PC-3 (cell line): ENCODE measurements at regions not wholly inside any gene's neighbourhood (a gene's known extent, or its start where the extent isn't known, plus 50 kb on each side); places are given as distances from the start of the nearest gene placed in this dataset.

Experiments used
- ATAC-seq: fragments of 200-7000 bp; cut with Tn5 transposase; 2 replicates; pipeline ENCODE4 v1.9.1; 2020; ENCODE audit warnings: mild to moderate bottlenecking, moderate library complexity
- BruUV-seq: library from RNA; stranded (reverse); fragments of 400-500 nt; replicated peaks from 2 replicates; lab custom pipeline; 2021; lab: Mats Ljungman, UMichigan
- CTCF ChIA-PET: fragments of 300-600 bp; sonication (Branson Sonifier 250); formaldehyde crosslinking; loops from one replicate; lab custom pipeline; 2022; ENCODE audit warnings: antibody characterized with exemption; lab: Charles Lee
- POLR2A ChIA-PET: fragments of 300-600 bp; sonication (Branson Sonifier 250); formaldehyde crosslinking; loops from one replicate; lab custom pipeline; 2022; ENCODE audit warnings: antibody characterized with exemption; ENCODE audit not compliant: unreplicated experiment; lab: Charles Lee
- DNase-seq: peaks from one replicate; pipeline ENCODE4 v3.0.0-alpha.2; 2015
- H2AFZ ChIP-seq: fragments of 300-600 bp; sonication (generic); 2 replicates; pipeline ENCODE4 v1.6.0; 2016; ENCODE audit warnings: antibody characterized with exemption, low read length
- H3F3A ChIP-seq: fragments of 300-600 bp; sonication (generic); one replicate; pipeline ENCODE4 v1.6.0; 2017; ENCODE audit warnings: antibody characterized with exemption, low read length, control low read depth, mild to moderate bottlenecking; ENCODE audit not compliant: unreplicated experiment
- H3K27ac ChIP-seq: fragments of 300-600 bp; sonication (generic); 2 replicates; pipeline ENCODE4 v1.5.1; 2016; ENCODE audit warnings: mild to moderate bottlenecking, low read length
- H3K27me3 ChIP-seq: fragments of 300-600 bp; sonication (generic); 2 replicates; pipeline ENCODE4 v1.6.1; 2016; ENCODE audit warnings: low read length, mixed read lengths
- H3K36me3 ChIP-seq: fragments of 300-600 bp; sonication (generic); 2 replicates; pipeline ENCODE4 v1.6.1; 2016; ENCODE audit warnings: low read depth, mixed run types, low read length, mixed read lengths
- H3K4me1 ChIP-seq: fragments of 300-600 bp; sonication (generic); 2 replicates; pipeline ENCODE4 v1.5.1; 2016; ENCODE audit warnings: low read length; ENCODE audit not compliant: insufficient read depth
- H3K4me2 ChIP-seq: fragments of 300-600 bp; sonication (generic); 2 replicates; pipeline ENCODE4 v1.6.0; 2016; ENCODE audit warnings: low read length
- H3K4me3 ChIP-seq: fragments of 300-600 bp; sonication (generic); 2 replicates; pipeline ENCODE4 v1.5.1; 2016; ENCODE audit warnings: mild to moderate bottlenecking, low read length, mixed read lengths
- H3K79me2 ChIP-seq: fragments of 300-600 bp; sonication (generic); 2 replicates; pipeline ENCODE4 v1.6.1; 2017; ENCODE audit warnings: low read length, mixed read lengths
- H3K9ac ChIP-seq: fragments of 300-600 bp; sonication (generic); 2 replicates; pipeline ENCODE4 v1.6.0; 2016; ENCODE audit warnings: mild to moderate bottlenecking, low read length
- H3K9me2 ChIP-seq: fragments of 300-600 bp; sonication (generic); replicated peaks from 2 replicates; pipeline ENCODE4 v1.6.1; 2016; ENCODE audit warnings: mixed run types, low read length, mixed read lengths
- H3K9me3 ChIP-seq: fragments of 300-600 bp; sonication (generic); 2 replicates; pipeline ENCODE4 v1.6.1; 2016; ENCODE audit warnings: low read length, mixed read lengths
- H4K20me1 ChIP-seq: fragments of 300-600 bp; sonication (generic); 2 replicates; pipeline ENCODE4 v1.6.1; 2016; ENCODE audit warnings: low read length, mixed read lengths
- CTCF ChIP-seq: fragments of 300-600 bp; sonication (generic); conservative IDR thresholded peaks from 2 replicates; pipeline ENCODE4 v1.5.1; 2017; ENCODE audit warnings: antibody characterized with exemption, low read depth, mild to moderate bottlenecking, low read length
- EZH2 ChIP-seq: fragments of 300-600 bp; sonication (generic); IDR thresholded peaks from one replicate; pipeline ENCODE4 v1.6.1; 2017; ENCODE audit warnings: antibody characterized with exemption, mild to moderate bottlenecking, low read length; ENCODE audit not compliant: unreplicated experiment
- EZH2phosphoT487 ChIP-seq: fragments of 300-600 bp; sonication (generic); IDR thresholded peaks from 2 replicates; pipeline ENCODE4 v1.6.1; 2018; ENCODE audit warnings: mild to moderate bottlenecking, antibody characterized with exemption, low read length, borderline replicate concordance
- intact Hi-C: fragments of 100-400 bp; cut with micrococcal nuclease; formaldehyde crosslinking; loops from 2 replicates; pipeline ENCODE4 v1.9.0; 2023

GRCh38 chr1:29708796-29709703, 472.7 kb downstream of the PTPRU start:
- H2AFZ ChIP-seq: peak overlapping the region; percentile 25
- H3K9me2 ChIP-seq: no peaks in the 10 kb centered on the region
- TSS peak; percentile 55 for BruUV-seq
- H4K20me1 ChIP-seq: no peaks in the 10 kb centered on the region
- no peaks in the 10 kb centered on the region for H3K27me3 ChIP-seq
- ATAC-seq (peak; percentile 68), DNase-seq (peak; percentile 93)
- peaks cover 52% of the 10 kb centered on the region for H3K4me1 ChIP-seq
- no peaks in the 10 kb centered on the region for H3K79me2 ChIP-seq
- no peaks in the 10 kb centered on the region for H3K36me3 ChIP-seq
- intact Hi-C loops: loop anchor here (2.0 to 5.0 kb wide), 7 partner anchors 70 to 998 kb away; partner anchors contain the start of gene PTPRU
- peak overlapping the region; percentile 65 for H3K4me2 ChIP-seq
- peaks cover 16% of the 10 kb centered on the region for H3F3A ChIP-seq
- CTCF ChIA-PET: interaction anchor here (0.7 to 1.4 kb wide), 6 partner anchors 11 to 1071 kb away, joined by 3 to 10 read pairs (median 4); no protein-coding TSS in a partner anchor
- H3K4me3 ChIP-seq: peak overlapping the region; percentile 14; the same call in 1 of the 2 replicates
- peak overlapping the region; percentile 74 for H3K9ac ChIP-seq
- TF ChIP-seq EZH2 (no peak), EZH2phosphoT487 (no peak), CTCF (no peak)
- peak overlapping the region; percentile 98 for H3K27ac ChIP-seq
- H3K9me3 ChIP-seq: no peaks in the 10 kb centered on the region
- POLR2A ChIA-PET: no interaction called here

DNA sequence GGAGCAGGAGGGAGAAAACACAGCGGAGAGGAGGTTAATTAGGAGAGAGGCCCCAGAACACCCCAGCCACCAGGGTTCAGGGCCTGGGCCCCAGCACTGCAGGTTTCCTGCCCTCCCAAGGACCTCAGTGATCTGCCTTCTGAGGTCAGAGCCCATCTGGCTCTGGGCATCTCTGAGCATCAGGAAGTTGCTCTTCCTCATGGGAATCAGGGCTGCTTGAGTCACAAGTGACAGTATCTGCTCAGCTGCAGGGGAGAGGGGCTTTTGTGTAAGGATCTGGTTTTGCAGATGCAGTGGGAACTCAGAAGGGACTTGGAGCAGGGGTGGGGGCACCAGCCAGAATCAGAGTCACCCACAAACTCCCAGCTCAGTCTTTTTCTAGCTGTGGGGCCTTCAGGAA, 472.1 kb downstream of the PTPRU start:
- Histone ChIP-seq H4K20me1 (no peaks in the 10 kb centered on the region), H3K9ac (peak overlapping the region; percentile 74), H3K36me3 (no peaks in the 10 kb centered on the region), H3K9me3 (no peaks in the 10 kb centered on the region), H3K4me1 (peaks cover 52% of the 10 kb centered on the region), H3F3A (peaks cover 16% of the 10 kb centered on the region), H3K79me2 (no peaks in the 10 kb centered on the region), H2AFZ (no peak overlapping the region), H3K27ac (peak overlapping the region; percentile 98), H3K4me3 (peak overlapping the region; percentile 14; the same call in 1 of the 2 replicates), H3K27me3 (no peaks in the 10 kb centered on the region), H3K9me2 (no peaks in the 10 kb centered on the region), H3K4me2 (peak overlapping the region; percentile 65)
- TF ChIP-seq EZH2 (no peak), EZH2phosphoT487 (no peak), CTCF (no peak)
- intact Hi-C loops: loop anchor here (2.0 to 5.0 kb wide), 7 partner anchors 70 to 999 kb away; partner anchors contain the start of gene PTPRU
- DNase-seq: peak; percentile 34
- ChIA-PET CTCF (interaction anchor here (0.7 kb wide), 1 partner anchor 524 kb away, joined by 3 read pairs; no protein-coding TSS in a partner anchor), POLR2A (no interaction called here)
- no TSS peak for BruUV-seq
- ATAC-seq: no peak
